ENCODE measurements at regions not wholly inside any gene's neighbourhood (a gene's known extent, or its start where the extent isn't known, plus 50 kb on each side); places are given as distances from the start of the nearest gene placed in this dataset.
"Not testable (repeated sequence)": the region's sequence is repeated elsewhere in the genome, so short reads cannot be mapped to it uniquely, and the experiment has no call there.

DNA sequence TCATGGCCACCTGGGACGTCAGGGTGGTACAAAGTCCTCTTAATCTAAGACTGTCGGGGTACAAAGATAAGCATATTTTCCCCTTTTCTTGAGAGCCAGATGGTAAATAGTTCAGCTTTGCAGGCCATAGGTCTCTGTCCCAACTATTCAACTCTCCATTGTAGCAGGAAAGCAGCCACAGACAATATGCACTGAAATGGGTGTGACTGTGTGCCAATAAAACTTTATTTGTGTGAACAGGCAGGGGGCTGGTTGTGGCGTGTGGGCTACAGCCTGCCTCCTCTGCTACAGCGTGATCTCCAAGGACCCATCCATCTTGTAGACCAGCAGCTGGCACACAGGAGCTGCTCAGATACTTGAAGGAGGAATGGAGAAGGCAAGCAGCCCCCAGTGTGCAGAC lies 73.2 kb upstream of the CLEC6A start:
- in situ Hi-C loops (cut with MboI), result loop anchor here (25.0 kb wide), 2 partner anchors 95 to 270 kb away; partner anchors contain the start of gene CLEC4A

DNA sequence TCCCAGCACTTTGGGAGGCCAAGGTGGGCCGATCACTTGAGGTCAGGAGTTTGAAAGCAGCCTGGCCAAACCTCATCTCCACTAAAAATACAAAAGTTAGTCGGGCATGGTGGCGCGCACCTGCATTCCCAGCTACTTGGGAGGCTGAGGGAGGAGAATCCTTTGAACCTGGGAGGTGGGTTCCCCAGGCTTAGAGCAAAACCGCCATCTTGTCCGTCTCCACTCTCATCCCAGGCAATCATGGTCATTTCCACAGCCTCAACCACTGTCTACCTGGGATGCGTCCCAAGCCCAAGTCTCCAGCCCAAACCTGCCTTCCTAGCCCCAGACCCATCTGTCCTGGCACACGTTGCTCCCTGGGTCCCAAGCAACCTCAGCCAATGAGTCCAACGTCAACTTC lies 71.1 kb upstream of the CLEC6A start:
- intact Hi-C loops (cut with micrococcal nuclease; ENCODE audit: unreplicated experiment), result not testable (repeated sequence)

More for the DNA sequence above, 73.2 kb upstream of the CLEC6A start:
- H3K36me3 ChIP-seq (ENCODE audit: control insufficient read depth in 2 of 2, insufficient read depth in 2 of 2, low read length in 1 of 2); CTCF ChIA-PET; H4K20me1 ChIP-seq (ENCODE audit: control insufficient read depth, insufficient read depth); POLR2A ChIA-PET; H3K4me1 ChIP-seq (ENCODE audit: control insufficient read depth, insufficient read depth, low read length); RAD21 ChIA-PET (ENCODE audit: unreplicated experiment); H3K4me3 ChIP-seq; H3K9me3 ChIP-seq (replicated peaks; ENCODE audit: control insufficient read depth, insufficient read depth, low read length); intact Hi-C loops (cut with micrococcal nuclease; ENCODE audit: unreplicated experiment); BruUV-seq (replicated peaks); H3K27ac ChIP-seq (ENCODE audit: control insufficient read depth, insufficient read depth); DNase-seq (ENCODE audit: low read depth, low spot score); H3K79me2 ChIP-seq (ENCODE audit: control insufficient read depth, insufficient read depth, low read length); SMC1A ChIA-PET (ENCODE audit: uncharacterized antibody, unreplicated experiment); H3K9ac ChIP-seq (ENCODE audit: control insufficient read depth, insufficient read depth, low read length); ATAC-seq; H3K27me3 ChIP-seq (replicated peaks in 1 of 2; ENCODE audit: control insufficient read depth in 2 of 2, insufficient read depth in 2 of 2, low read length in 1 of 2); H3K4me2 ChIP-seq (ENCODE audit: control insufficient read depth, insufficient read depth); FAIRE-seq; H2AFZ ChIP-seq (ENCODE audit: control insufficient read depth, low read depth, low read length): not testable (repeated sequence)
- TF ChIP-seq, protein P1, sequence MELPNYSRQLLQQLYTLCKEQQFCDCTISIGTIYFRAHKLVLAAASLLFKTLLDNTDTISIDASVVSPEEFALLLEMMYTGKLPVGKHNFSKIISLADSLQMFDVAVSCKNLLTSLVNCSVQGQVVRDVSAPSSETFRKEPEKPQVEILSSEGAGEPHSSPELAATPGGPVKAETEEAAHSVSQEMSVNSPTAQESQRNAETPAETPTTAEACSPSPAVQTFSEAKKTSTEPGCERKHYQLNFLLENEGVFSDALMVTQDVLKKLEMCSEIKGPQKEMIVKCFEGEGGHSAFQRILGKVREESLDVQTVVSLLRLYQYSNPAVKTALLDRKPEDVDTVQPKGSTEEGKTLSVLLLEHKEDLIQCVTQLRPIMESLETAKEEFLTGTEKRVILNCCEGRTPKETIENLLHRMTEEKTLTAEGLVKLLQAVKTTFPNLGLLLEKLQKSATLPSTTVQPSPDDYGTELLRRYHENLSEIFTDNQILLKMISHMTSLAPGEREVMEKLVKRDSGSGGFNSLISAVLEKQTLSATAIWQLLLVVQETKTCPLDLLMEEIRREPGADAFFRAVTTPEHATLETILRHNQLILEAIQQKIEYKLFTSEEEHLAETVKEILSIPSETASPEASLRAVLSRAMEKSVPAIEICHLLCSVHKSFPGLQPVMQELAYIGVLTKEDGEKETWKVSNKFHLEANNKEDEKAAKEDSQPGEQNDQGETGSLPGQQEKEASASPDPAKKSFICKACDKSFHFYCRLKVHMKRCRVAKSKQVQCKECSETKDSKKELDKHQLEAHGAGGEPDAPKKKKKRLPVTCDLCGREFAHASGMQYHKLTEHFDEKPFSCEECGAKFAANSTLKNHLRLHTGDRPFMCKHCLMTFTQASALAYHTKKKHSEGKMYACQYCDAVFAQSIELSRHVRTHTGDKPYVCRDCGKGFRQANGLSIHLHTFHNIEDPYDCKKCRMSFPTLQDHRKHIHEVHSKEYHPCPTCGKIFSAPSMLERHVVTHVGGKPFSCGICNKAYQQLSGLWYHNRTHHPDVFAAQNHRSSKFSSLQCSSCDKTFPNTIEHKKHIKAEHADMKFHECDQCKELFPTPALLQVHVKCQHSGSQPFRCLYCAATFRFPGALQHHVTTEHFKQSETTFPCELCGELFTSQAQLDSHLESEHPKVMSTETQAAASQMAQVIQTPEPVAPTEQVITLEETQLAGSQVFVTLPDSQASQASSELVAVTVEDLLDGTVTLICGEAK (IDR thresholded peaks at IDR 0.05; ENCODE audit: borderline replicate concordance), result peak; percentile 40; the same call in 1 of the 2 replicates
- WGBS (ENCODE audit: insufficient coverage, insufficient replicate concordance, low lambda C conversion rate, missing lambda C conversion rate), result 21% methylated on average over 4 of the region's 4 CpGs

DNA sequence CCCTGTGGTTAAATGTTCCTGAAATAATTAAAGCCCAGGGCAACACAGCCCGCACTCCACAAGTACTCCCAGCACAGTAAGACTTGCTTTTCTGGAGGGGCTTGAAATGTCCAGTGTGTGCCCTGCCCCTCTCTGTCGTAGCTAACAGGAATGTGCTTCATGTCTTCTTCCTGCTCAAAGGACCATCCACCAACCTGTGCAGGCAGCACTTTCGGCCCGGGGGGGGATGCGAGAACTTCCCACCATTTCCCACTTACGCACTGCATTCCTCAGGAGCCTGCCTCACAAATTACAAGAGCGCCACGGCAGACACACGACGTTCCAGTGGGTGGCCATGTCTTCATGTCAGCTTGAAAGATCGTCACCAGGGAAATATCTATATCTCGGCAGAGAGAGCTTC lies 70.3 kb upstream of the CLEC6A start:
- H3K79me2 ChIP-seq (ENCODE audit: control insufficient read depth, insufficient read depth, low read length); H3K4me1 ChIP-seq (ENCODE audit: control insufficient read depth, insufficient read depth, low read length); intact Hi-C loops (cut with micrococcal nuclease; ENCODE audit: unreplicated experiment); H3K36me3 ChIP-seq (ENCODE audit: control insufficient read depth in 2 of 2, insufficient read depth in 2 of 2, low read length in 1 of 2); H3K27me3 ChIP-seq (replicated peaks in 1 of 2; ENCODE audit: control insufficient read depth in 2 of 2, insufficient read depth in 2 of 2, low read length in 1 of 2); DNase-seq (ENCODE audit: low read depth, low spot score); H3K4me3 ChIP-seq; H3K4me2 ChIP-seq (ENCODE audit: control insufficient read depth, insufficient read depth); FAIRE-seq; H4K20me1 ChIP-seq (ENCODE audit: control insufficient read depth, insufficient read depth); H2AFZ ChIP-seq (ENCODE audit: control insufficient read depth, low read depth, low read length); SMC1A ChIA-PET (ENCODE audit: uncharacterized antibody, unreplicated experiment); CTCF ChIA-PET; H3K9ac ChIP-seq (ENCODE audit: control insufficient read depth, insufficient read depth, low read length); RAD21 ChIA-PET (ENCODE audit: unreplicated experiment); H3K27ac ChIP-seq (ENCODE audit: control insufficient read depth, insufficient read depth); H3K9me3 ChIP-seq (replicated peaks; ENCODE audit: control insufficient read depth, insufficient read depth, low read length); ATAC-seq; POLR2A ChIA-PET; BruUV-seq (replicated peaks): not testable (repeated sequence)
- 59% methylated on average over 12 of the region's 12 CpGs for WGBS (ENCODE audit: insufficient coverage, insufficient replicate concordance, low lambda C conversion rate, missing lambda C conversion rate)
- in situ Hi-C loops (cut with MboI), result loop anchor here (25.0 kb wide), 2 partner anchors 98 to 273 kb away; partner anchors contain the start of gene CLEC4A

More for the DNA sequence above, 71.1 kb upstream of the CLEC6A start:
- BruUV-seq (replicated peaks); H3K4me3 ChIP-seq; H3K9me3 ChIP-seq (replicated peaks; ENCODE audit: control insufficient read depth, insufficient read depth, low read length); RAD21 ChIA-PET (ENCODE audit: unreplicated experiment); H3K27ac ChIP-seq (ENCODE audit: control insufficient read depth, insufficient read depth); DNase-seq (ENCODE audit: low read depth, low spot score); FAIRE-seq; ATAC-seq; H3K79me2 ChIP-seq (ENCODE audit: control insufficient read depth, insufficient read depth, low read length); H4K20me1 ChIP-seq (ENCODE audit: control insufficient read depth, insufficient read depth); H3K27me3 ChIP-seq (replicated peaks in 1 of 2; ENCODE audit: control insufficient read depth in 2 of 2, insufficient read depth in 2 of 2, low read length in 1 of 2); H2AFZ ChIP-seq (ENCODE audit: control insufficient read depth, low read depth, low read length); CTCF ChIA-PET; H3K4me1 ChIP-seq (ENCODE audit: control insufficient read depth, insufficient read depth, low read length); SMC1A ChIA-PET (ENCODE audit: uncharacterized antibody, unreplicated experiment); H3K36me3 ChIP-seq (ENCODE audit: control insufficient read depth in 2 of 2, insufficient read depth in 2 of 2, low read length in 1 of 2); H3K4me2 ChIP-seq (ENCODE audit: control insufficient read depth, insufficient read depth); H3K9ac ChIP-seq (ENCODE audit: control insufficient read depth, insufficient read depth, low read length); POLR2A ChIA-PET: not testable (repeated sequence)
- WGBS (ENCODE audit: insufficient coverage, insufficient replicate concordance, low lambda C conversion rate, missing lambda C conversion rate), result 58% methylated on average over 8 of the region's 9 CpGs
- in situ Hi-C loops (cut with MboI), result loop anchor here (25.0 kb wide), 2 partner anchors 97 to 272 kb away; partner anchors contain the start of gene CLEC4A
